OCI-LY1 (cell line): ENCODE measurements at regions not wholly inside any gene's neighbourhood (a gene's known extent, or its start where the extent isn't known, plus 50 kb on each side); places are given as distances from the start of the nearest gene placed in this dataset.

Experiments used
- H2AFZ ChIP-seq: fragments of 200-600 bp; sonication (generic), shearing (Covaris generic); 2 replicates; pipeline ENCODE4 v1.6.0; 2014; ENCODE audit warnings: antibody characterized with exemption, mild to moderate bottlenecking, low read length
- H3F3A ChIP-seq: fragments of 200-600 bp; sonication (generic), shearing (Covaris generic); 2 replicates; pipeline ENCODE4 v1.6.0; 2014; ENCODE audit warnings: mild to moderate bottlenecking, antibody characterized with exemption, low read length, moderate library complexity; ENCODE audit not compliant: insufficient read depth
- H3K27ac ChIP-seq: fragments of 200-600 bp; sonication (generic); 2 replicates; pipeline ENCODE4 v1.5.1; 2014; ENCODE audit warnings: low read length, mixed run types, mild to moderate bottlenecking, low read depth; ENCODE audit not compliant: poor library complexity, severe bottlenecking
- H3K27me3 ChIP-seq: fragments of 200-600 bp; sonication (generic); 2 replicates; pipeline ENCODE4 v1.6.0; 2014; ENCODE audit warnings: antibody characterized with exemption, mild to moderate bottlenecking, low read length, moderate library complexity; ENCODE audit not compliant: insufficient read depth
- H3K36me3 ChIP-seq: fragments of 200-600 bp; sonication (generic); 2 replicates; pipeline ENCODE4 v1.6.1; 2014; ENCODE audit warnings: mild to moderate bottlenecking, antibody characterized with exemption, low read length, moderate library complexity, mixed read lengths; ENCODE audit not compliant: insufficient read depth
- H3K4me1 ChIP-seq: fragments of 200-600 bp; sonication (generic); 2 replicates; pipeline ENCODE4 v1.5.1; 2014; ENCODE audit warnings: mild to moderate bottlenecking, low read length, moderate library complexity; ENCODE audit not compliant: insufficient read depth, severe bottlenecking
- H3K4me2 ChIP-seq: fragments of 200-600 bp; sonication (generic), shearing (Covaris generic); 2 replicates; pipeline ENCODE4 v1.6.1; 2014; ENCODE audit warnings: low read length
- H3K4me3 ChIP-seq: fragments of 200-600 bp; sonication (generic); 2 replicates; pipeline ENCODE4 v1.5.1; 2014; ENCODE audit warnings: low read length, low read depth, mild to moderate bottlenecking, mixed read lengths; ENCODE audit not compliant: poor library complexity, severe bottlenecking
- H3K79me2 ChIP-seq: fragments of 200-600 bp; shearing (Covaris generic); 2 replicates; pipeline ENCODE4 v1.6.1; 2016; ENCODE audit warnings: mixed run types, low read length, mixed read lengths; ENCODE audit not compliant: insufficient read depth
- H3K9ac ChIP-seq: fragments of 200-600 bp; sonication (generic), shearing (Covaris generic); 2 replicates; pipeline ENCODE4 v1.6.1; 2014; ENCODE audit warnings: mild to moderate bottlenecking, low read length, mixed read lengths
- H3K9me2 ChIP-seq: fragments of 200-600 bp; sonication (generic), shearing (Covaris generic); 2 replicates; pipeline ENCODE4 v1.6.1; 2014; ENCODE audit warnings: low read depth, mild to moderate bottlenecking, low read length, mixed read lengths
- H3K9me3 ChIP-seq: fragments of 200-600 bp; shearing (Covaris generic); 2 replicates; pipeline ENCODE4 v1.6.1; 2014; ENCODE audit warnings: low read length, mixed read lengths
- H4K20me1 ChIP-seq: fragments of 200-600 bp; sonication (generic), shearing (Covaris generic); 2 replicates; pipeline ENCODE4 v1.6.0; 2016; ENCODE audit warnings: mild to moderate bottlenecking, low read length; ENCODE audit not compliant: insufficient read depth
- CTCF ChIP-seq: fragments of 200-600 bp; sonication (generic), shearing (Covaris generic); IDR thresholded peaks from 2 replicates; pipeline ENCODE4 v1.5.1; 2017; ENCODE audit warnings: mild to moderate bottlenecking, antibody characterized with exemption, low read length, moderate library complexity, mixed read lengths
- EZH2 ChIP-seq: fragments of 200-600 bp; sonication (generic), shearing (Covaris generic); IDR thresholded peaks from 2 replicates; pipeline ENCODE4 v1.8.0; 2017; ENCODE audit warnings: borderline replicate concordance, mixed run types, mild to moderate bottlenecking, antibody characterized with exemption, low read length, moderate library complexity, mixed read lengths

GRCh38 chr2:14408695-14409094, 223.8 kb upstream of the LRATD1 start:
- Histone ChIP-seq H3K4me1 (no peaks in the 10 kb centered on the region), H3K79me2 (no peaks in the 10 kb centered on the region), H3K9me2 (no peaks in the 10 kb centered on the region), H3F3A (no peaks in the 10 kb centered on the region), H2AFZ (no peak overlapping the region), H4K20me1 (no peaks in the 10 kb centered on the region), H3K9ac (no peak overlapping the region), H3K27ac (no peak overlapping the region), H3K4me2 (no peak overlapping the region), H3K36me3 (no peaks in the 10 kb centered on the region), H3K27me3 (no peaks in the 10 kb centered on the region), H3K4me3 (no peak overlapping the region), H3K9me3 (no peaks in the 10 kb centered on the region)
- TF ChIP-seq CTCF (no peak), EZH2 (no peak)

GRCh38 chr2:14417551-14417950, 215.0 kb upstream of the LRATD1 start:
- H3K27ac ChIP-seq: no peak overlapping the region

GRCh38 chr2:14418115-14418514, 214.4 kb upstream of the LRATD1 start:
- TF ChIP-seq CTCF (no peak), EZH2 (no peak)

More at GRCh38 chr2:14417551-14417950, 215.0 kb upstream of the LRATD1 start:
- Histone ChIP-seq H3F3A (no peaks in the 10 kb centered on the region), H3K9me3 (no peaks in the 10 kb centered on the region), H2AFZ (no peak overlapping the region), H3K4me1 (no peaks in the 10 kb centered on the region), H3K36me3 (no peaks in the 10 kb centered on the region), H3K79me2 (no peaks in the 10 kb centered on the region), H3K9me2 (no peaks in the 10 kb centered on the region), H3K4me3 (no peak overlapping the region), H4K20me1 (no peaks in the 10 kb centered on the region), H3K27me3 (no peaks in the 10 kb centered on the region), H3K9ac (no peak overlapping the region), H3K4me2 (no peak overlapping the region)
- TF ChIP-seq EZH2 (no peak), CTCF (no peak)

More at GRCh38 chr2:14418115-14418514, 214.4 kb upstream of the LRATD1 start:
- Histone ChIP-seq H3K4me2 (no peak overlapping the region), H2AFZ (no peak overlapping the region), H3K9ac (no peak overlapping the region), H3K9me2 (no peaks in the 10 kb centered on the region), H3K79me2 (no peaks in the 10 kb centered on the region), H3F3A (no peaks in the 10 kb centered on the region), H3K4me3 (no peak overlapping the region), H3K36me3 (no peaks in the 10 kb centered on the region), H4K20me1 (no peaks in the 10 kb centered on the region), H3K27ac (no peak overlapping the region), H3K27me3 (no peaks in the 10 kb centered on the region), H3K9me3 (no peaks in the 10 kb centered on the region), H3K4me1 (no peaks in the 10 kb centered on the region)
